GM19043 (cell line): ENCODE measurements at regions not wholly inside any gene's neighbourhood (a gene's known extent, or its start where the extent isn't known, plus 50 kb on each side); places are given as distances from the start of the nearest gene placed in this dataset.
"Not testable (repeated sequence)": the region's sequence is repeated elsewhere in the genome, so short reads cannot be mapped to it uniquely, and the experiment has no call there.

Source experiments
- ATAC-seq: cut with Tn5 transposase; IDR thresholded peaks from one replicate; pipeline ENCODE4 v1.9.1; 2021; ENCODE audit warnings: low read depth; ENCODE audit not compliant: unreplicated experiment

GRCh38 chr4:62595265-62595664 is 1395.1 kb downstream of the ADGRL3 start:
- not testable (repeated sequence) for ATAC-seq

DNA sequence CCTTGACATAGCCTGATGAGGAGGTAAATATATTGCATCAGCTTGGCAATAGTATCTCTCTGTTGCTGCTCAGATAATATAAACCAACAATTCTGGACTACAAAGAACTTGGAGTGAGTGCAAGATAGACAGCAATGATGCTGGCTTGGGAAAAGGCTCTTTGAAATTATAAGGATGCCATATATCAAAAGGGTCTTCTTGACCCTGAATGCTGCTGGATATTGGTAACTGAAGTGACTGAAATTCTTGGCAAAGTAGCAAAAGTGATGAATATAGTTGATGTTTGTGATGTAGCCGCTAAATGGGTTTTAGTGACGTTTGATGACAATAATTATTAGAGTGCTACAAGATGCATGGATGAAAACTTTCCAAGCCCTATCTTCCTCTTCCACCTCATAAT is 1391.6 kb downstream of the ADGRL3 start:
- no peak for ATAC-seq

DNA sequence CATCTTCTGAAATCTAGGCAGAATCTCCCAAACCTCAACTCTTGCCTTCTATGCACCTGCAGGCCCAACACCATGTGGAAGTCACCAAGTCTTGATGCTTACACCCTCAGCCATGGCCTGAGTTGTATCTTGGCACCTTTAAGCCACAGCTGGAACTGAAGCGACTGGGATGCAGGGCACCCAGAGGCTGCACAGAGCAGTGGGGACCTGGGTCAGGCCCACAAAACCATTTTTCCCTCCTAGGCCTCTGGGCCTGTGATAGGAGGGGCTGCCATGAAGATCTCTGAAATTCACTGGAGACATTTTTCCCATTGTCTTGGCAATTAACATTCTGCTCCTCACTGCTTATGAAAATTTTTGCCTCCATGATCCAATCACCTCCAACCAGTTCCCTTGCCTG is 1388.5 kb downstream of the ADGRL3 start:
- ATAC-seq = no peak

DNA sequence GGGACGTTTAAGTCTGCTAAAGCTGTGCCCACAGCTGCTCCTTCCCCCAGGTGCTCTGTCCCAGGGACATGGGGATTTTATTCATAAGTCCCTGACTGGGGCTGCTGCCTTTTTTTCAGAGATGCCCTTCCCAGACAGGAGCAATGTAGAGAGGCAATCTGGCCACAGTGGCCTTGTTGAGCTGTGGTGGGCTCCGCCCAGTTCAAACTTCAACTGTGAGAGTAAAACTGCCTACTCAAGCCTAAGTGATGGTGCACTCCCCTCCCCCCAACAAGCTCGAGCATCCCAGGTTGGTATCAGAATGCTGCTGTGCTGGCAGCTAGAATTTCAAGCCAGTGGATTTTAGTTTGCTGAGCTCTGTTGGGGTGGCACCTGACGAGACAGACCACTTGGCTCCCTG is 1371.4 kb downstream of the ADGRL3 start:
- no peak for ATAC-seq

DNA sequence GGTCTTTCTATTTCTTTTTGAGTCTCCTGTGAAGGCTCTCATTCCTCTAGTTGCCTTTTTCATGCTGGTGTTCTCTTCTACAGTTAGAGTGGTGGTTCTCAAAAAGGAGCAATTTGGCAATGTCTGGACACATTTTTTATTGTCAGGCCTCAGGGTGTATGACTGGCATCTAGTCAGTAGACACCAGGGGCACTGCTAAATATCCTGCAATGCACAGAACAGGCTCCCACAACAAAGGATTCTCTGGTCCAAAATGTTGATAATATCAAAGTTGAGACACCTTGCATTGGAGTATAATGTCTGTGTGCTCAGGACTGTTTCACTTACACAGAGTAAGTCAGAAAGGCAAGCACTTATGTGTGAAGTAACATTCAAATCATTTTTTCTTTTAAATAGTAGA is 1360.7 kb downstream of the ADGRL3 start:
- no peak for ATAC-seq

GRCh38 chr4:62550121-62550520 is 1350.0 kb downstream of the ADGRL3 start:
- ATAC-seq = no peak

DNA sequence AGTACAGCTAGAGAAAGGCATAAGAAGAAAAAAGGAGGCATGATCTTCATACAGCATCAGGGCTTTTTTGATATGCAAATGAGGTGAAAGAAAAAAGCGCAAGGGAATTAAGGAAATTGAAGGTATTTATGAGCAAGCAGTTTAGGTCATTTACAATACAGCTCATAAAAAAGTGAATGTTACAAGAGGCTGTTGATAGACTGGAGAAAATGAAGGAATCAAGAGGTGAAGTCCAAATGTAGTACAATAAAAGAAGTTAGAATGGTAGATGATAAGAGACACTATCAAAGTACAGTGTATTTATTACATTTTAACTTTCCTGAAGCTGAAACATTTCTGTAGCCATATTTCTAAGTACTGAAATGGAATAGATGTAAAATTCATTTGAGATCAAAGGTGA is 1349.5 kb downstream of the ADGRL3 start:
- ATAC-seq = no peak

DNA sequence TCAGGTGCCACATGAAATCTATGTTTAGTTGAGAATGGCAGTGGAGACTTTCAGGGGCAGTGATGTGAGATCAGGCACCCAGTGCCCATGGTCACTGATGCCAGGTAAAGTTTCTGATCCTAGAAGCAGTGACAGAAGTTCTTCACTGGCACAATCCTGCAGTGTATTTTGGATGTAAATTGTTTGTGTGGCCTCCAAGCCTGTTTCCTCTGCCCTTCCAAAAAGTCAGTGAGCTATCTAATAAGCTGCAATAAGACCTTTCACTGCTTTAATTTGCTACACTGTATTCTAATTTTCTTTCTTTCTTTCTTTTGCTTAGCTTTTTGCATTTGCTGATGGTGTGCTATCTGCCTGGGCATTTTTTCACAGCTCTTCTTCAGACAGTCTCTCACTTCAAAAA is 1348.6 kb downstream of the ADGRL3 start:
- ATAC-seq = no peak

GRCh38 chr4:62548108-62548524 is 1348.0 kb downstream of the ADGRL3 start:
- ATAC-seq = no peak

DNA sequence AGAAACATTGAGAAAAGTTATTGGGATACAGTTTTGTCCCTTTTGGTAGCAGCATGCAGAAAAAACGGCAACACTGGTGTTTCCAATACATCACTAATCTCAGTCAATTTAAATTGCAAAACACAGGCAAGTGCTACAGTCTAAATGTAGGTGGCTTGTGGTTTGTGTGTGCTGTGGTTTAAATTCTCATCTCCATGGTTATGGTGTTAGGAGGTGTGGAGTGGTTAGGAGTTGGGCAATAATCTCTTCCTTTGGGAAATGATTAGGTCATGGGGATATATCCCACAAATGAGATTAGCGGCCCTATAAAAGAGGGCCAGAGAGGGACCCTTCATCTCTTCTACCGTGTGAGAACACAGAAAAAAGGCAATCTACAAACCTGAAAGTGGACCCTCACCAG is 1344.3 kb downstream of the ADGRL3 start:
- ATAC-seq = no peak

DNA sequence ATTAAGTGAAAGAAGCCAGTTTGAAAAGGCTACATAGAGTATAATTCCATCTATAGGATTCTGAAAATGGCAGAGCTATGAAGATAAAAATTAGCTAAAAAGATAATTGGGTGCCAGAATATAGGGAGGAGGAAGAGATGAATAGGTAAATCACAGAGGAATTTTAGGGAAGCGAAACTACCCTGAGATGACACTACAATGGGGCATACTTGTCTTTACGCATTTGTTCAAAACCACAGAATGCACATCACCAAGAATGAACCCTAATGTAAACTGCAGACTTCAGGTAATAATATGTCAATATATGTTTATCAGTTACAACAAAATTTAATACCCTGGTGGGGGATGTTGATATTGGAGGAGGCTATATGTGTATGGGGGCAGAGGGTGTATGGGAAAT is 1342.9 kb downstream of the ADGRL3 start:
- no peak for ATAC-seq

- ATAC-seq = no peak
Observed at GRCh38 chr4:62533573-62533972, 1333.4 kb downstream of the ADGRL3 start.

- ATAC-seq = no peak
Observed at GRCh38 chr4:62531731-62532130, 1331.6 kb downstream of the ADGRL3 start.

DNA sequence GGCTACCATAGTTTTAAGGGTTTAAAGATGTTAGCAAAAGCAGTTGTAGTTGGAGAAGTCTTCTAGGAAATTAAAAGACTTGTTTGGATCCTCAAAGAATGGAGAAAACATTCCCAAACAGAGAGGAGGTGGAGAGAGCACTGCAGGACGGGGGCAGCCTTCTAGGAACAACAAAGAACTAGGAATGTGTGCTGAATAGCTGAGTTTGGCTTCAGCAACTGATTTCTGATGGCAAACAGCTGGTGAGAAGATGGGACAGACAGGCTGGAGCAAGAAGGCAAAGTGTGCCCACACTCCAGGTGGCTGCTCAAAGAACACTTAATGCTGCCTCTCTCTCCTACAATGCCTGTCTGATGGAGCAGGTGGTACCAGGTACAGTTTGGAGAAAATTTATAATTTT is 1331.1 kb downstream of the ADGRL3 start:
- no peak for ATAC-seq

DNA sequence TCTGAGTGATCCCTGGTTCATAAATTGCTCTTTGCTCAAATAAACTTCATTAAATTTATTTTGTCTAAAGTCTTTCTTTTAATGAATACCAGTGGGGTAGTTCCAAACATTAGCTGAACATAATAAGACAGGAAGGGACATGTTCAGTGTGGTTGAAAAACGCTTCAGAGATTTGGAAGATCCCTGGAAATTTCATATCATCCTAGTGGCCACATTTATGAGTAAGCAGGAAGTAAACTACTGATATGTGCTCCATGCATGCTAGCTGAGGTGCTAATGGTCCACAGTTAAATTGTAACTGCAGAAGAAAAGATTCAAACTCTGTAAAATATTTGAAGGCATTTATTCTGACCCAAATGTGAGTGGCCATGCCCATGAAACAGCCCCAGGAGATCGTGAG is 1328.7 kb downstream of the ADGRL3 start:
- ATAC-seq = no peak

GRCh38 chr4:62526671-62527070 is 1326.5 kb downstream of the ADGRL3 start:
- no peak for ATAC-seq

- ATAC-seq = no peak
Observed at GRCh38 chr4:62523256-62523655, 1323.1 kb downstream of the ADGRL3 start.

GRCh38 chr4:62522273-62522672 is 1322.1 kb downstream of the ADGRL3 start:
- no peak for ATAC-seq

- no peak for ATAC-seq
Observed at GRCh38 chr4:62517716-62518115, 1317.6 kb downstream of the ADGRL3 start.

DNA sequence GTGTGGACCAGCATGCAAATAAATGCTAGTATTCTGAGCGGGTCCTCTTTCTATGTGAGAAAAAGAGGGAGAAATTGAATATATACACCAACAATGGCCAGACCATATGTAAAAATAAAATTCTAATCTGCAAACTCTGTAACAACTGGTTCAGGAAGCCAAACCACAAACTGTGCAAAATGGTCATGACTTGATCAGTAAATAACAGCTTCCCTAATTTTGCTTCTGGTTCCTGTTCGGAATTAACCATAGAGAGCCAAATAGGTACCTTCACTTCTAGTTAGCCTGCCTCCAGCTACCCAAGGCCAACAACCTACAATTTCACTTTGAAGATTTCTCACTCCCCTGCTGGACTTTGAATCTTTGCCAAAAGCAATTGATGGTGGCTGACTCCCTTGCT is 1313.2 kb downstream of the ADGRL3 start:
- ATAC-seq = no peak

DNA sequence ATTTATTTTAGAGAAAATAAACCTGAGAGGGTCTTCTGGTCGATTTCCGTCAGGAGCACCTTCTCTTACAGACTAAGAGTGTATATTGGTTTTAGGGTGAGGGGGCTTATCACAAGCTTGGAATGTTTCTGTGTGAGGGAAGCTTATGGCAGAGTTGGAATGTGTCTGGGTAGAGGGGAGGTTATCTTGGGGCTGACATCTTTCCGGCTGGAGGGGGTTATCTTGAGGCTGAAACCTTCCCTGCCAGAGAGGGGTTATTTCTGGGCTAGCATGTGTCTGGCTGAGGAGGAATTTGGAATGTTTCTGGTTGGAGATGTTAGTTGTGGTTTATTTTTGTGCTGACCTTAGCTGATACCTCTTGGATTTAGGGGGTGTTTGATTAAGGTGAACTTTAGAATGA is 1312.1 kb downstream of the ADGRL3 start:
- ATAC-seq = no peak

DNA sequence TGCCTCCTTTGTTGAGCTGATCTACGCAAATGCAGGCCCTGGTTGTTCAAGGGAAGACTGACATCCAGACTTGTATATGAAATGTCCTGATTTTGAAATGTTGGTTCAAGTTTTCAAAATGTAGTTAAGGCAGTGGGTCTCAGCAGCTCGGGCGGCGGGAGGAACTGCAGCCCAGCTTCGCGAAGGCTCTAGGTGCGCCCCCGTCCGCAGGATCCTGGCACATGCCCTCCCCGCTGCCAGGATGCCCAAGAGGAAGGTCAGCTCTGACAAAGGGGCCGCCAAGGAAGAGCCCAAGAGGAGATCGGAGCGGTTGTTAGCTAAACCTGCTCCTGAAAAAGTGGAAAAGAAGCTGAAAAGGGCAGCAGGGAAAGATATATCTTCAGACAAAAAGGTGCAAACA is 1310.1 kb downstream of the ADGRL3 start:
- ATAC-seq = no peak

DNA sequence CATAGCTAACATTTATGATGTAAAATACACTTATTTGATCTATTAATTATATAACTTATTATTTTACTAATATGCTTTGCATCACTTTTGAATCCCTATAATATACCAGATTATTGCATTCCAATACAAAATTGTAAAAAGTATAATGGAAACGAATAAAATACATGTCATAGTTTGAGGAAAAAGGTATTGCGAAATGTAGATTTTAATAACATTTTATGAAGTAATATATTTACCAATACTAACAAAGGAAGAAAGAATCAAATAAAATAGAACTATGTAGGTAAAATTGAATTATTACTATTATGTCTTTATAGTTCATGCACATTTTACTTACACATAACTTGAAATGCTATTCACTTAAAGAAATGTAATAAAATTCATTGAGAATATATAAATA is 1300.2 kb downstream of the ADGRL3 start:
- no peak for ATAC-seq

GRCh38 chr4:62495032-62495431 is 1294.9 kb downstream of the ADGRL3 start:
- ATAC-seq = no peak
